GM21723 (cell line): ENCODE measurements at regions not wholly inside any gene's neighbourhood (a gene's known extent, or its start where the extent isn't known, plus 50 kb on each side); places are given as distances from the start of the nearest gene placed in this dataset.
"Not testable (repeated sequence)": the region's sequence is repeated elsewhere in the genome, so short reads cannot be mapped to it uniquely, and the experiment has no call there.

Source experiments
- ATAC-seq: cut with Tn5 transposase; IDR thresholded peaks from one replicate; pipeline ENCODE4 v1.9.1; 2021; ENCODE audit warnings: mild to moderate bottlenecking, moderate library complexity; ENCODE audit not compliant: unreplicated experiment

- no peak for ATAC-seq
Measured at GRCh38 chr7:96921771-96922170, 83.6 kb upstream of the DLX6 start.

- ATAC-seq, result not testable (repeated sequence)
Measured at GRCh38 chr7:96923345-96923744, 82.0 kb upstream of the DLX6 start.

GRCh38 chr7:96927131-96927530, 78.2 kb upstream of the DLX6 start:
- no peak for ATAC-seq

GRCh38 chr7:96928965-96929364, 76.4 kb upstream of the DLX6 start:
- ATAC-seq, result no peak

GRCh38 chr7:96931891-96932290, 73.5 kb upstream of the DLX6 start:
- no peak for ATAC-seq

GRCh38 chr7:96933067-96933645, 72.2 kb upstream of the DLX6 start:
- no peak for ATAC-seq

GRCh38 chr7:96936621-96937020, 68.7 kb upstream of the DLX6 start:
- no peak for ATAC-seq

GRCh38 chr7:96942112-96942511, 63.2 kb upstream of the DLX6 start:
- ATAC-seq, result no peak

GRCh38 chr7:96949766-96950165, 55.6 kb upstream of the DLX6 start:
- no peak for ATAC-seq

GRCh38 chr7:96952974-96953391, 52.4 kb upstream of the DLX6 start:
- ATAC-seq, result no peak

GRCh38 chr7:96953676-96954513, 51.5 kb upstream of the DLX6 start:
- no peak for ATAC-seq
